GM12872 (cell line): ENCODE measurements at regions not wholly inside any gene's neighbourhood (a gene's known extent, or its start where the extent isn't known, plus 50 kb on each side); places are given as distances from the start of the nearest gene placed in this dataset.

Experiments
- TF ChIP-seq, protein P1 (sequence below): IDR thresholded peaks from 3 replicates; pipeline ENCODE4 v1.5.1; 2011; ENCODE audit warnings: low read depth, mild to moderate bottlenecking, low read length, moderate library complexity; ENCODE audit not compliant: insufficient read depth

DNA sequence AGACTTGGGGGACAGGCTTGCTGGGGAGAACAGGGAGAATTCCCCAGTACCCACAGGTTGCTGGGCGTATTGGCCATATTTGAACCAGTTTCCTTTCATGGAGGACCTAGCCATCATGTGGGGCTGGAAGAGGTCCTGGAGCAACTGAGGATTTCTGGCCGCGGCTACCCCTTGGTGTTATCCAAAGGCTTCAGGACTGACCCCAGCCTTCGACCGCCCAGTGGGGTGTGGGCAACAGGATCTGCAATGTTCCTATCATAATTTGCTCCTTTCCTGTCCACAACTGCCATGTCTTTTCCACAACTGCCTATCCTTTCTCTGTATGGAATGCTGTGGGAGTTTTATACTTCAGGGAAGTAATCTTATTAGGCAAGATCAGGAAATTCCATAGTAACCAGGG is 1053.6 kb upstream of the SLC39A10 start:
- TF ChIP-seq, protein P1, sequence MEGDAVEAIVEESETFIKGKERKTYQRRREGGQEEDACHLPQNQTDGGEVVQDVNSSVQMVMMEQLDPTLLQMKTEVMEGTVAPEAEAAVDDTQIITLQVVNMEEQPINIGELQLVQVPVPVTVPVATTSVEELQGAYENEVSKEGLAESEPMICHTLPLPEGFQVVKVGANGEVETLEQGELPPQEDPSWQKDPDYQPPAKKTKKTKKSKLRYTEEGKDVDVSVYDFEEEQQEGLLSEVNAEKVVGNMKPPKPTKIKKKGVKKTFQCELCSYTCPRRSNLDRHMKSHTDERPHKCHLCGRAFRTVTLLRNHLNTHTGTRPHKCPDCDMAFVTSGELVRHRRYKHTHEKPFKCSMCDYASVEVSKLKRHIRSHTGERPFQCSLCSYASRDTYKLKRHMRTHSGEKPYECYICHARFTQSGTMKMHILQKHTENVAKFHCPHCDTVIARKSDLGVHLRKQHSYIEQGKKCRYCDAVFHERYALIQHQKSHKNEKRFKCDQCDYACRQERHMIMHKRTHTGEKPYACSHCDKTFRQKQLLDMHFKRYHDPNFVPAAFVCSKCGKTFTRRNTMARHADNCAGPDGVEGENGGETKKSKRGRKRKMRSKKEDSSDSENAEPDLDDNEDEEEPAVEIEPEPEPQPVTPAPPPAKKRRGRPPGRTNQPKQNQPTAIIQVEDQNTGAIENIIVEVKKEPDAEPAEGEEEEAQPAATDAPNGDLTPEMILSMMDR = no peak

DNA sequence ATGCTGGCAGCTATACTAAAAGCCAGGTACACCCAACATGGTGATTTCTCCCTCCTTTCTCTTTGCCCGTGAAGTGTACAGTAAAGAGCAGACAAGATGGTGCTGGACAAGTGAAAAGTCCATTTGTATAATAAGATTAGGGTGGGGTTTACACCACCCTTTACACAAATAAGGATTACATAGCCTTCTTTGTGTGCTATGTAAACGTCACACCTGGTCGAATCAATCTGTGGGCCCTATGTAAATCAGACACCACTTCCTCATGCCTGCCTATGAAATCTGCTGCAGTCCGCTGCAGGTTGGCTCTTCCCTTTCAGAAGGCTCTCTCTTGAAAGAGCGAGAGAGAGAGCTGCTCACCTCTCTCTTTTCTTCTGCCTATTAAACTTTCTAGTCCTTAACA is 1054.3 kb upstream of the SLC39A10 start:
- TF ChIP-seq, protein P1 = no peak

DNA sequence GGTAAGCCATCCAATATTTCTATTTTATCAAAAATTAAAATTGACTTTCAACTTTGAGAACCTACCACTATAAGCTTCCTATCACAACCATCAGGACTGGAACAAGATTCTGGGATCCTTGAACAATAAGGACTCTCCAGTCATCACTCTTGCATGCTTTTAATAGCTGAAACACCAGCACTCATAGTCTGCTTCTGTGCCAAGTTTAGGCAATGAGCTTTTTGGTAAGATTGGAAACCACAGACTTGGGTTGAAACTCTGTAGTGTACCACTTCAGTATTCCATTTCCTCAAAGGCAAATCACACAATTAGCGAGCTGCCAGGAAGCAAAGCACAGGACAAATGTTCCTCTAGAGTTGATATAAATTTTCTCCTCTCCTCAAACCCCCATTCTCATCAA is 1065.8 kb upstream of the SLC39A10 start:
- TF ChIP-seq, protein P1 = no peak

DNA sequence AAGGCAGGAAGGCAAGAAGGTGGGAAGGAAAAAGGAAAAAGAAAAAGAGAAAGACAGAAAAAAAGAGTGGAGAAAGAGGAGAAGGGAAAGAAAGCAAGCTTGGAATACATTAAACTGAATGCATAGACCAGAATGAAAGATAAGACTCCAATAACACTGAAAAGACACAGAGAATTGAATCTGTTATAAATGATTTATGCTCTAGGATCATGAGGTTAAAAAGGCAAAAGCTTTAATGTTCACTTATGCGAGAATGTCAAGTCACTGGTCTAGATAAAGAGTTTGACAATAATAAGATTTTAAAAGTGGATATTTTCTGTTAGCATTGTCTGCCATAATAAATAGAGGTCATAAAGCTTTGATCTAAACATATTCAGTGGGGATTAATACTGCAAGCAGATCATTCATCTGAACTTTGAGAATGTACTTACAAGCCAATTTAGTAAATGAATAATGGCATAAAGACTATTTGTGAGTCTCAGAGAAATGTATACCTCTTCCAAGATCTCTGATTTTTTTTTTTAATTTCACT is 1069.2 kb upstream of the SLC39A10 start:
- TF ChIP-seq, protein P1 = no peak

DNA sequence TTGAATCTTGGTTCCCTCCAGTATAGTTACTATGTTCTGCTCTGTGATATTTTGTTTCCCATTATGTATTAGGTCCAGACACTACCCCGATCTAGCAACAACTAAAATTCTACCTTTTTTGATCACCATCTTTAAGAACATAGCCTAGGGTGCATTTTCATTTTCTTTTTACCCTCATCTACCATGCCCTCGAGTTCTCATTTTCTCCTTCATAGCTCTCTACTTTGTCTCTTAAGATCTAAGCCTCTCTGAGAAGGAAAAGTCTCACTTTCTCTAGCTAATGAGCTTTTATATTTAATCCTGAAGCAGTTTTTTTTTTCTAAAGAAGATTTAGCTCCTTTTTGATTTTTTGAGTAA is 1089.4 kb upstream of the SLC39A10 start:
- TF ChIP-seq, protein P1 = no peak

DNA sequence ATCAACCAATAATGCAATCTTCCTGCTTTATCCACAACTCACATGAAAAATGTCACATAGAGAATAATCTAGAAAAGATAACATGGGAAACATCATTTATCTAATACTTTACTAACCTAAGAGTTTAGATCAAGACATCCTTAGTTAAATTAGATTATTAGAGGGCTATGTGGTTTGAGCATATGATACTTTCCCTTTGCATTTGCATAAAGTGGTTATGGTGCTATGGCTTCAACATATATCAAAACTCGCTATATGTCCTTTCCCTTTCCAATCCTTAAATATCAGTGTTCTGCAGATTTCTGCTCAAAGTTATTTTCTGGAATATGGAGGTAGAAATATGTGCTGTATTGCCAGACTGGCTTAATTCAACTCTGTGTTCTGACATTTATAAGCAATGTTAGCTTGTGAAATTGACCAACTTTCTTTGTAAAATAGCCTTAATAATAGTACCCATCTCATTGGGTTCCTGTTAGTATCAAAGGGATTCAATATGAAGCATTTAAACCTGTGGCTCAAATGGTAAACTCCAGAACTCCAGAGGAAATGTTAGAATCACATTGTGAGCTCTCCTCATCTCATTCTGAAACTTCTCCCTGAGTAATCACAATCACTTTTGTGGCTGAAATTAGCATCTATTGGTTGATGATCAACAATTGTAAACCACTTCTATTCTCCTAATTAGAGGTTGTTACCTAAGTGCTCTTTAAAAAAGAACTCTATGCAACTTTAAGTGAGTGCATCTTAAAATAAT is 1089.9 kb upstream of the SLC39A10 start:
- TF ChIP-seq, protein P1 = no peak

DNA sequence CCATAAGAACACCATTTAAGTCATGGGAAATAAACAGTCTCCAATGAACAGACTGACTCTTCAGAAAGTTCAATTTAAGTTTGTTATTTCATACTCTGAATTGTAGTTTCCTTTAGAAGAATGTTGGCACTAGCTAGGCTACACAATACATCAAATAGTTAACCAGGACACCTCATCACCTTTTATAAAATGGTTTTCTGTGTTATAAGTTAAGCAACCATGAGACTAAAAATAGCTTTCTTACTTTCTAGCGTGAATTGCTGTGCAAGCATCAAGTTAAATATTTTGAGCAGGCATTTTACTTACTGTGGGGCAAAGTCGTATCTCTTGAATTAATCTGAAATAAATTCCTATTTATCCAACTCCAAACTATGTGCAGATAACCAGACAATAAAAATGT is 1092.6 kb upstream of the SLC39A10 start:
- TF ChIP-seq, protein P1 = no peak

DNA sequence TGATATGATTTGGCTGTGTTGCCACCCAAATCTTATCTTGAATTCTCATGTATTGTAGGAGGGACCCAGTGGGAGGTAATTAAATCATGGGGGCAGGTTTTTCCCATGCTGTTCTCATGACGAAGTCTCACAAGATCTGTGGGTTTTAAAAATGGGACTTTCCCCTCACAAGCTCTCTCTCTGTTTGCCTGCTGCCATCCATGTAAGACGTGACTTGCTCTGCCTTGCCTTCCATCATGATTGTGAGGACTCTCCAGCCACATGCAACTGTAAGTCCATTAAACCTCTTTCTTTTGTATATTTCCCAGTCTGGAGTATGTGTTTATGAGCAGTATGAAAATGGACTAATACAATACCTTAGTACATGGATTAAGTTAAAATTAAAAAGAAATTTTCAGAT is 1094.7 kb upstream of the SLC39A10 start:
- TF ChIP-seq, protein P1 = no peak
